NCI-H2196 treated with DMSO at 0.1 percent for 48 hours (cell line): ENCODE measurements at regions not wholly inside any gene's neighbourhood (a gene's known extent, or its start where the extent isn't known, plus 50 kb on each side); places are given as distances from the start of the nearest gene placed in this dataset.

ENCODE experiments used
- DNase-seq: peaks from one replicate; lab custom pipeline; 2025; ENCODE audit not compliant: unreplicated experiment; lab: John Stamatoyannopoulos, UW

DNA sequence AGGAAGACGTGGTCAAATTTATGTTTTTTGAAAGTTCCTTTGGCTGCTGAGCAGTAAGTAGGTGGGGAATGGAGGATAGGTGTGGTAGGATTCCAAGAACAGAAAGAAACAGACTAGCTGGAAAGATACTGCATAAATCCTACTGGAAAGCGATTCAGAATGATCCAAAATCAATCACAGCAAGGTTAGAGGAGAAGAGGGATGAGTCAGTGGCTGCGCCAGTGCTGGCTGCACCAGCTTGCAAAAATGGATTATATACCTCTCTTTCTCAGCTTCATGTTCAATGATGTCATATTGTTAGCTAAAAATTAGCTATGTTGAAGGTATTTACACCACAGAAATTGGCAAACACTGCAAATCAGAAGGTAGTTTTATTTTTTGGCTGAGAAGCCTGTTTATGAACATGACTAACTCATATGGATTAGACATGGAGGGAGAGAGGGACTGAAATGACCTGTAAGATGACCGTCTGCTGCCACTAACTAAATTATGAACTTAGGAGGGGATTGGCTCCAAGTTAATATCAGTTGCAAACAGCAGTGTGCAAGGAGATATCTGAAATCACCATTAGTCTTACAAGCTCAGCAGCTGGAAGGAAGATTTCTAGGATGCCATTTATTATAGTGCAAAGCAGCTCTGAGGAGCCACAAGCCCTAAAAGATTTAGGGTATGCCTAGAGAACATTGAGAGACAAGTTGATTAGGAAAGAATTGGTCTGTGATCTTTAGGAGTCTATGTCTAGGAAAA is 405.3 kb downstream of the MID1IP1 start:
- DNase-seq = no peak

DNA sequence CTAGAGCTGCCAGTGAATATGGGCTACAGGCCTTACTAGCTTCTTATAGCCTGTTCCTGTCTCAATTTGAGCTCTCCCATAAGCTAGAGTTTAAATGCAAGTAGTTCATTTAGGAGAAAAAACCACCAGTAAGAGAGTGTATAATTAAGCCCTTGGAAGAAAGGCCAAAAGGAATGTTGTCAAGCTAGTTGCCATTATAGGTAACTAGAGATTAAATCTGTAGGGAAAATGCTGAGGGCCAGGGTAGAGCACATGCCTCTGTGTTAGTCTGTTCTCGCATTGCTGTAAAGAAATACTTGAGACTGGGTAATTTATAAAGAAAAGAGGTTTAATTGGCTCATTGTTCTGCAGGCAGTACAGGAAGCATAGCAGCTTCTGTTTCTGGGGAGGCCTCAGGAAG is 410.2 kb downstream of the MID1IP1 start:
- no peak for DNase-seq

DNA sequence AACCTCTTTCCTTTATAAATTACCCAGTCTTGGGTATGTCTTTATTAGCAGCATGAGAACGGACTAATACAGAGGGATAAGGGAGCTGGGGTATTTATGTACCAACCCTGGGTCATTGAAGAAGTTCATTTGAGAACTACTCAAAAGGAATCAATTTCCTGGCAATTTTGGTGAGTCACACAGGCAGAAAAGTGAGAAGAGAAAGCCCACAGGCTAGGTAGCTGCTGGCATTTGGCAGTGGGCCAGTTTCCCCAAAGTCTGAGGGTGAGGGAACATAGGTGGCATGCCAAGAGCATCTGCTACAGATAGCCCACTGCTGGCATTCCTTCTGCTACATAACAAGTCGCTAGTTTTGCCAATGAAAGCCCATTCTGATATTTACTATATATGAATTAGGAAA is 411.2 kb downstream of the MID1IP1 start:
- DNase-seq = no peak

DNA sequence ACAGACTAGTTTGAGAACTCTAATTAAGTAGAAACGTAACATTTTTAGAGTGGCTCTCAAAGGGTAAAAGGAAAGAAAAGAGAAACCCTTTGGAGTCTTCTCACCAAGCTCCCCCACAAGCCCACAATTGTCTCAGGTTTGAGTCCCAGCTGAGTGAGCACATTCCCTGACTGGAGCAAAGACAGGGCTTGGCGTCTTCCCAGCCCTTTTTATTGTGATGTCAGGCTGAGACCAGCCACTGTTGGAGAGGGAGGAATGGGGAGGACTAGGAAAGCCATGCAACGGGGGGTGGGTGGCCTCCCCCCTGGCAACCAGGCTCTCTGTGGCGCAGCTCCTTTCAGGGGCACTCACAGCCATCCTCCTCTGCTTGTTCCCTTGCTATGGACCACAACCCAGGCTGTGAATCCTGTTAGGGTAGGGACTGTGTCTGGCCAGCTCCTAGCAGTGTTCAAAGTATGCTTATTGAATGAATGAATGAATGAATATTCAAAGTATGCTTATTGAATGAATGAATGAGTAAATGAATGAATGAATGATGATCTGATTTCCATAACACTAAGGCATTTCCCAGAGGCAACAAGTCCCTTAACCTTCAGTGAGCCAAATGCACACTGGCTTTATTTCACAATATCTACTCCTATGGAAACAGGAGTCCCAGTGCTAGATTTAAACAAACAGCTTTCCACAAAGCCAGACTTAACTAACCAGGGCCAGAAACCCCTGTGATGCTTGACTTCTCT is 413.3 kb downstream of the MID1IP1 start:
- DNase-seq = no peak

DNA sequence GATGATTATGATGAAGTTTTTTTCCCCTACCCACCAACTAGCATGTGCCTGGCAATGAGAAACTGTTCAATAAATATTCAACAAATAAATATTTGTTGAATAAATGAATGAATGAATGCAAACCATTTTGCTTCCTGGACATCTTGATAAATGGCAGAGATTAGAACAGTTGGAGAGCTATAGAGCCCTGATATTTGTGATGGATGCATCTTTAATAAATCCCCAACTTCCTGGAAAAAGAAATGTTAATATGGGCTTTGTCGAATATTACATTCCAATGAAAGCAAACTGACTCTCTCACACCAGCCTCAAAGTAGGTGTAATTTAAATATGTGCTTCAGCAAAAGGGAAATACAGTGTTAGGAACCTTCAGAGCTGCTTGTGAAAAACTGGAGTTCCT is 419.7 kb downstream of the MID1IP1 start:
- no peak for DNase-seq

DNA sequence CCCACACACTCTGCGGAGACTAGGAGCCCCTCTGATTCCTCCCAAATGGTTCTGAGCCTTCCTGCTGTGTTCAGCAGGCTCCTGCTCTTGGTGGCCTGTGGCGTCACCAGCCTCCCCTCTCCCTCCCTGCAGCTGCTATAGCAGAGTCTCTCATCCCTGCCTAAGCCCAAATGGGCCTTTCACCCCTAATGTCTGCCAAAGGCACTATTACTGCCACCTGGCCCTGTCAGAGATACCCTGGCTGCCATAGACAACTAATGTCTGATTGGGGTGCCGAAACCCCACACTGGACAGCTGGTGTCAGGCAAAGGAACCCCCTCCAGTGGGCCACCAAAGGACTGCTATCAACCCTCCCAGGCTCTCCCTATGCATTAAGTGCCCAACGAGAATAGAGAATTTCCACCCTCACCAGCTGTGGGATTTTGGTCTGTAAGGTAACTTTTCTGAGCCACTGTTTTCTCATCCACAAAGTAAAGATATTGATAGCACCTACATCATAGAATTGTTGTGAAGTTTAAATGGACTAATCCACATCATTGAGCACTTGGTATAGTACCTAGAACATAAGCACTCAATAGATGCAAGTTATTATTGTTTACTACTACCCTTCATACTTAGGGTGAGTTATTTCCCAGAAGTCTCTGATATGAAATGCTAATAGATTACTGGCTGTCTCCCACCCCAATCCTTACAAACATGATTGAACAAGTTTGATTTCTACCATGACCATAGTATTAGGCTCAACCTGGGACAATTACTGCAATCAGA is 421.3 kb downstream of the MID1IP1 start:
- DNase-seq = no peak

DNA sequence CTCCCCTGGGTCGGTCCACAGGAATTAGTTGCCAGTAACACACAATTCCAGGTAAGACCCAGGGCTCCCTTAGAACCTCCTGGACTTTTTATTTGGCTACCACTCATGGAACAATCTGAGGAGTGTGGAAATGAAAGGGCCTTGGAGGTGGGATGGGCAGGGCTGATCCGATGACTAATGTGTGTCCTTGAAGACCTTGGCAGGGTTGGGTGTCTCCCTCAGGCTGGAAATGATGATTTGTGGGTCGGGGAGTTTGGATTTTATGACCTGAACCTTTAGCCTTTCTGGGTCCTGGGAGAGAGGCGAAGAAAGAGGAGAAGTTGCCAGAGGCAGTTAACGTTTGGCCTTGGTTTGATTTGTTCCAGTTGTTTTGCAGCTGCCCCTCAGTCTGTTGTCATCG is 425.0 kb downstream of the MID1IP1 start:
- no peak for DNase-seq

DNA sequence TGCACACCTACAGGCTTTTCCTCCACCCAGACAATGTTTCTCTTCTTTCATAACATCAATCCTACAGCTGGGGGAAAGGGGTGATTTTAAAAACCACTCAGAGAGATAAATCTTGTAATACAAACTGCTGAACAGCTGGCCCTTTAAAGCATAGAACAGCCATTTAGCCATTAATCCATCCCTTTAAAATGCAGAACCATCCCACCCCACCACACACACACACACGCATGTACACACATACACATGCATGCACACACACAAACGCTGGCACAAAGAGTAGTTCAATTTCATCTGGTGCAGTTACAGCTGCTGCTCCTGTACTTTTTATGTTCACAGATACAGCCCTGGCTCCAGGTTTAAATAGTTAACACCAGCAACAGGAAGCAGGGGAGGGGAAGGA is 426.1 kb downstream of the MID1IP1 start:
- no peak for DNase-seq

DNA sequence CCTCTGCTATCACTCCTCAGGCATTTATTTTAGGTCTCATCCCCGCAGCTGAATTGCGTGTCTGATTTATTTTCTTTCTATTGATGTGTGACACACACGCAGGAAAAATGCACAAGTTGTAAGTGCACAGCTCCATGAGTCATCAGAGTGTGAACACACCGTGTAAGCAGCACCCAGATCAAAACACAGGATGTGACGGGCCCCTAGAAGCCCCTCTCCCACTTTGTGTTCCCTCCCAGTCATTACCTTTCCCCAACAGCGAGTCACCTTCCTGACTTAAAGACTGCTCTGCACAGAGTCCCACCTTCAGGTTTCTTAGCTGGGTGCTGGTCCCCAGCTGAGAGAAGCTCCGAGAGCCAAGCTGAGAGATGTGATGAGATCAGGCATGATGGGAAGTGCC is 436.7 kb downstream of the MID1IP1 start:
- DNase-seq = no peak

DNA sequence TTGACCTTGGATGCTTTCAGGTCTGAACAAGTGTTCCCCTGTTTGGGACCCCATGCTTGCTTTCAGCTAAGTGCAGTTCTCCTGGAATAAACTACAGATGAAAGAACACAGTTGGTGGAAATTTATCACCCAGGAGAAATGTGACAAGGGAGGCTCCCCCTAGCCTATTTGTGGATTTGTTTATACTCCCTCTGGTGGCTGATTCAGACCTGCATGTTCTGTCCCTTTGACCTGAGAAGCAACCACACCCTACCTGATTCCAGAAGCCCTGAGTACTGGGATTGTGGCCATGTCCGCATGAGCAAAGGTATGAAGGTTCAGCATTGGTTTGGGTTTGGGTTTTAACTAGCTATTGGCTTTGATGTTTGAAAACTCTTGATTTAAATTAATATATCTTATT is 440.9 kb downstream of the MID1IP1 start:
- DNase-seq = peak; percentile 1

DNA sequence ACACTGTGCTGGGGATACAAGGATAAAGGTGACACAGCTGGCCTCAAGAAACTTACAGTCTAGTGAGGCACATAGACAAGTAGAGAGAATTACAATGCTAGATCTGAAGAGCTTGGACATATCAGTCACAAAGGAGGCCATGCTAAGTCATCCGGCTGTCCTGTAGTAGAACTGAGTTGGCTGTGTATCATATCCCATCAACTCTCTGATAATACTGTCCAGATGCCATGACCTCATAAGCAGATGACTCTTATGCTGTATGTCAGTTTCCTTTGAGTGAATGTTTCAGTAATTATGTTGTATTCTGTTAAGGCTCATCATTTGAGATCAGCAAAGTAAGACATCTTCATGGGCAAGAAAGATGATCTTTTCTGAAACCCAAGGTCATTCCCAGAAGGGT is 442.9 kb downstream of the MID1IP1 start:
- DNase-seq = no peak

DNA sequence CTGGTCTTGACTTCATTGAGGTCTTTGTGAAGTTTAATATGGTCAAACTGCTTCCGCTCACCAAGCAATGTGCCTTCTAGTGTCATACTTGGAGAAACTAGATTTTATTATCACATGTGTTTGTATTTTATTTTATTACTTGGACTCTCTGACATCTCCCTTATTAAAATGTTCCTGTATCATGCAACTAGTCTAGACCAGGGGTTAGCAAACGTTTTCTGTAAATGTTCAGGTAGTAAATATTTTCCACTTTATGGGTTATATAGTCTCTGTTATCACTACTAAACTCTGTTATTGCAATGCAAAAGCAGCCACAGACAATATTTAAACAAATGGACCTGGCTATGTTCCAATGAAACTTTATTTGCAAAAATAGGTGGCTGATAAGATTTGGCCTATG is 443.8 kb downstream of the MID1IP1 start:
- DNase-seq = no peak

DNA sequence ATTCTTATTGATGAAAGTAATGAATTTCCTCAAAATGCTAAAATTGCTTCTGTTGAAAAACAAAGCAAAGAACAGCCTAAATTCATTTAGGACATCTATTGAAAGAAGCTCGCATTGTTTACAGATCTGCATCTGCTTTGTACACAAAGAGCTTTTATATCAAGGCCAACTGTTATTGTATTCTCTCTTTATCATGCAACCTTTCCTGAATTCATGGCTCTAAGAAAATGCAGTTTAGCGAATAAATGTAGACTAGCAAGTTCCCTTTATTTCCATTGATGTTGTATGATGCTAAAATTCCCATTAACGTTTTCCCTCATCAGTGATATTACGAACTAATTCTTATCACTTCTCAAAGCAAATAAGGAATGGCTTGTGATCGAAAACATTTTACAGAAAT is 446.3 kb downstream of the MID1IP1 start:
- no peak for DNase-seq

DNA sequence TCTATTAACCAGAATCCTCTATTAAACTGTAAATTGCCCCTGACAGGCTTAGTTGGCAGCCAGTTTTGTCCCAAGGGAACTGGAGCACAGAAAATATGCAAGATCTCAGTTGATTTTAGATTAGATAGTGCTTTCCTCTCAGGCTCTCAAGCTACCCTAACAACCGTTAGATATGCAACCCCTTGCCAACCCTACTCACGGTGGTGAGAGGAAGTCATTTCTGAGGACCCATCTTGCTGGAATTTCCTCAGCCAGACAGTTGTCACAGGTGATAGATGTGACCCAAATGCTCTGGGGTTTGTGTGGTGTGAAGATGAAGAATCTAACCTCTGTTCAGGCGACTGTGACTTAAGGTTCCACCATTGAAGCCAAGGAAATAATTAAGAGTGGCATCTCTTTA is 447.1 kb downstream of the MID1IP1 start:
- no peak for DNase-seq

DNA sequence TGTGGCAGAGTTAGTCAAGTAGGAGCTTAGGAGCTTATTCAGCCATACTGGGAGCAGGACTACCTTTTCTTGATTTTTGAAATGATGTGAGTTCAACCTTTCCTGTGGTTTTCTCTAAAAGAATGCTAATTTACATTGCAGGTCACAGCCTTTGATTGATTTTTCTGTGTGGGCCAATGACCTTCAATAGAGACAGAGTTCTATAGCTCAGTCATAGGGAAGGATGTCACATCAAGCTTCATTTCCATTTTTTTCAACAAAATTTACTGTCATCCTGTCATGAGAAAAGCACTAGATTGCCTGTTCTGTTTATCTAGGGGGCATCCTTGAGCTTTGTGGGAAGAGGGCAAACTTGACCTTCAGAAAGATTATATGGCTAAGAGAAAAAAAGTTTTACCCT is 448.7 kb downstream of the MID1IP1 start:
- no peak for DNase-seq

DNA sequence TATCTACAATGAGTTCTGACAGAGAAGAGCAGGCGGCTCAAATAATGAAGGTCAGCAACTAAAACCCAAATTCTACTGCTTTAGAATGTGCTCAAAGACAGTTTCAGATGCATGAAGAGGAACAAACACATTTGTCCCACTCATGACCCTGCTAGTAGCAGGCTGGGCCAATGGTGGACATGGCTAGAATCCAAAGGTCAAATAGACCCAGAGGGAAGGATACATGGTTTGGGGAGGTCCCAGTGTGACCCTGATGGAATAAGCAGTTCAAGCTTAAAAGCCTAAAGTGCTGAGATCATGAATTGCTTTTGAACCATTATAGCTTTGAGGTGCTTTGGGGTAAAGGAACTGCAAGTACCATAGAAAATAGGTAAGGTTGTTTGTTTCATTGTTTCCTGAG is 450.7 kb downstream of the MID1IP1 start:
- DNase-seq = no peak

DNA sequence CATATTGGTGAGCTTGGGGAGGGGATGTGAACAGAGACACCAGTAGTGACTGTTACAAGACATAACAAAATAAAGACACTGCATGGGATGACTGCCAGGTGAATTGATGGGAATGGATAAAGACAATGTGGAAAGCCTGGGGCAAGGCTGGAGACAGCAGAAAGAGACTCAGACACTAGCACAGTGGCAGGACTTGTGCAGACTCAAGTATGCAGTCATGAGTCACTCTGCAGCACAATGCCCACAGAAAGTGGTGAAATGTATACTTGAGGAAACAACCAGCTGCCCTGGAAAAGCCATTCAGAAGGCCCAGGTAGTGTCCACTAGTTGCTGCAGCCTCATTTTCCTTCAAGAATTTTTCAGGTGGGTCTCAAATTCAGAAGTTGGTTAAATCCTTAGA is 452.3 kb downstream of the MID1IP1 start:
- DNase-seq = no peak

DNA sequence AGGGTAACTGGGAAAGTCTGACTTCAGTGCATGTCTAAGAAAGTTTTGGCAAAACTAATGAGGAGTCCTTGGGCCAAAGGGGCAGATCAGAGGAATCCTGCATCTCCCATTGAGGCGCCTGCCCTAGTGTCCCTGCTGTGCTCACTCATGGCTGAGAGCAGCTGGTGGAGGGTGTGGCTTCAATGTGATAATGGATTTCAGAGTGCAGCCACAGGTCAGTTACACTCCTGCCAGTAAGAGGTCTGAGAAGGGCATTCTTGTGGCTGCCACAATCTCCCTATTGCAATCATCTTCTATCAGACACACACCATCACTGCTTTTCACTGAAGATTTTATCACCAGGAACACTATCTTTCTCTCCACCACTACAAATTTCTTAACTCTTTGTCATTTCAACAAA is 457.1 kb downstream of the MID1IP1 start:
- no peak for DNase-seq

DNA sequence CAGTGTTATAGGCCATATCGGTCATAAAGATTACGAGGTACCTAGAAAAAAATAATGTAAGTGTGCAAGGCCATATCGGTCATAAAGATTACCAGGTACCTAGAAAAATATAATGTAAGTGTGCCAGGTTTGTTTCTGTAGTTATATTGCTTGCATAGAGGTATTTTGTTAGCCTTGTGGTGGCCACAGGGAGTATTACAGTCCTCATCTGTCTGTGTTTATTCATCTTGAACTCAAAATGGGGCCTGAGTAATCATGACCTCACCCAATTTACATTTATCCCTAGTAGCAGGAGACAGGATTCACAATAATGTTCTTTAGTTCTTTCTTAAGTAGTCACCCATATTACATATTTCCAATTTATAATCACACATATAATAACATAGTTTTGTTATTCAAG is 459.7 kb downstream of the MID1IP1 start:
- no peak for DNase-seq

DNA sequence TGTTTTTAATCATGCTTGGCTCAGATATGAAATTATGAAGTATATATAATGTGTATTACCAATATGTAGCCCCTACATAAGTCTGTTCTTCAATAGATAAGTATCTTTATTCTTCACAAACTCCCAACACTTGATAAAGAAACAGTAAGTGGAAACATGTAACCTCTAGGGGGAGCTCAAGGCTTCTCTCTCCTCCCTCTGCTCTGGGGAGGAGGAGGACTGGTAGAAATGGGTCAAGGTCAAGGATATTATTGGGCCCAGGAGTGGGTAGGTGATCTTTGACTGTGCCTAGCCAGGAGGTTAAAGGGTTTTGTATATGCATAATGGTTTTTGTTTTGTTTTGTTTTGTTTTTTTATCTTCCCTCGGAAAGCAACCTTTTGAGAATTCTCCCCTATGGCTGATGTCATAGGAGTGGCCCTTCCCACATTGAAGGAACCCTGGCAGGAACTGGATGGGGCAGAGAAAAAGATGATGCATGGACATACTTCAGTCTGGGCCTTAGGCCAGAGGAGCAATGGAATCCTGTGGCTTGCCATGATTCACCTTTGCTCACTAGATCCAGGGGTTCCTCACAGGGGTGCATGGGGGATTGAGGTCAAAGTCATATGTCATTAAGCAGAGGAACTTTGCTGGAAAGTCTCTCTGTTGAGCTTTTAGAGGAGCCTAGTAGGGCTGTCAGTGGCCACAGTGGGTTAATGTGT is 460.3 kb downstream of the MID1IP1 start:
- DNase-seq = peak; percentile 8

DNA sequence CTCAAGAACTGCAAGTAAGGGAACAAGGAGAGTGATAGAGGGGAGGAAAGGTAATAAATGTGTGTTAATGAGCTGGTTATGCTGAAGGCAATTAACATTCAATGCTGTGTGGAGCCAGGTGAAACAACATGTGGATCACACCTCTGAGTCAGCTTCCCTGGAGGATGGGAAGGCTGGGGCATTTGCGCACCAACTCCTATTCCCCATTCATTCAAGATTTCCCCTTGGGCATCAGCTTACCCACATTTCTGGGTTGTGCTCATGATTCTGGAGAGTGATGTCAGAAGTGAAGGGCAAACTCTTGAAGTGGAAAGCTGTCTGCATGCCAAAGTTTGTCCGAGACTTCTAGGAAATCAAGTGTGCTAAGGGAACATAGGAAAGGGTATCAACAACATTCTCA is 461.4 kb downstream of the MID1IP1 start:
- no peak for DNase-seq
